WERI-Rb-1 (cell line): ENCODE measurements at regions not wholly inside any gene's neighbourhood (a gene's known extent, or its start where the extent isn't known, plus 50 kb on each side); places are given as distances from the start of the nearest gene placed in this dataset.

Experiments
- DNase-seq: peaks from one replicate; pipeline ENCODE4 v3.0.0-alpha.2; 2020
- H3K27ac ChIP-seq: fragments of 250-450 bp; sonication (Bioruptor Pico); 2 replicates; pipeline ENCODE4 v1.5.1; 2020; ENCODE audit warnings: mild to moderate bottlenecking, moderate library complexity
- H3K27me3 ChIP-seq: fragments of 250-450 bp; sonication (Bioruptor Pico); 2 replicates; pipeline ENCODE4 v1.5.1; 2021; ENCODE audit warnings: mild to moderate bottlenecking, low read depth, moderate library complexity; ENCODE audit not compliant: insufficient read depth, severe bottlenecking
- H3K36me3 ChIP-seq: fragments of 250-450 bp; sonication (Bioruptor Pico); 2 replicates; pipeline ENCODE4 v1.5.1; 2020; ENCODE audit warnings: mild to moderate bottlenecking, moderate library complexity
- H3K4me3 ChIP-seq: 2 replicates; pipeline ENCODE4 v1.5.1; 2011; ENCODE audit warnings: low read depth, mild to moderate bottlenecking, control low read depth, low read length
- H3K9me3 ChIP-seq: fragments of 250-450 bp; sonication (Bioruptor Pico); 2 replicates; pipeline ENCODE4 v1.5.1; 2021; ENCODE audit warnings: mild to moderate bottlenecking, moderate library complexity; ENCODE audit not compliant: severe bottlenecking
- CTCF ChIP-seq: IDR thresholded peaks from 2 replicates; pipeline ENCODE4 v1.5.1; 2011; ENCODE audit warnings: low read depth, mild to moderate bottlenecking, control low read depth, inconsistent platforms, low read length

DNA sequence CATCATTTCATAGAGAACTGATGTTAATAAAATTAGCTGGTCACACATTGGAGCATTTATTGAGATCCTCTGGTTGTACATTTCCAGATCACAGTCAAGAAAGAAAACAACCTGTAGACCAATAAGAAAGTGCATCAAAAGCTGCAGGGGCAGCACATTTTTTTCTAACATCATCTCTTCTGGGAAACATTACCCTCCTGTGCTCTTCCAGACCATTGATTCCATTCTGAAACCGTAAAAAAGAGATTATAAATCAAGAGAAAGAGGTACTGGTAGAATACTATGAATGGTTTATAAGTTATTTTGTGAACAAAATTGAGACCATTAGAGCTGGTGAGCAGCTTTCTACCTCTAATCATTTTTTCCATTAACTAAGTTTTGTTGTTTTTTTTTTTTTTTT lies 1548.2 kb upstream of the CELF4 start:
- no peak for DNase-seq
- Histone ChIP-seq H3K27me3 (no peaks in the 10 kb centered on the region), H3K27ac (no peak overlapping the region), H3K36me3 (no peaks in the 10 kb centered on the region), H3K4me3 (no peak overlapping the region), H3K9me3 (no peaks in the 10 kb centered on the region)
- no peak for TF ChIP-seq CTCF

DNA sequence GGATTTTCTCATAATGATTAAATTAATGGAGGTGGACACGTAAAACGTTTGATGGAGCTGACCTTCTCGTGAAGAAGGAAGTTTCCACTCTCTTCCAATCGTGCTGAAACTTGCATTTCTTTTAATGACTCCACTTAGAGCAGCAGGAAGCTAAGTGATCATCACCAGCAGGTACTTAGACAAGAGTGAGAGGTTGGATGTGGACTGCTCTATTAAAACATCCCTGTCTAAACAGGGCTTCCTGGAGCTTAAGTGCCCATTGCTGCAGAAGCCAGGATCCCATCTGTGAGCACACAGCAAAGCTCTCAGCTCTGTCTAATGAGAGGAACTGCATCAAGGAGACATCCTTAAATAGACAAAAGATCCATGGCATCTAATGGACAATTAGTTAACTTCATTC lies 1539.5 kb upstream of the CELF4 start:
- Histone ChIP-seq H3K4me3 (no peak overlapping the region), H3K27ac (no peak overlapping the region), H3K27me3 (no peaks in the 10 kb centered on the region), H3K36me3 (no peaks in the 10 kb centered on the region), H3K9me3 (no peaks in the 10 kb centered on the region)
- DNase-seq: no peak
- no peak for TF ChIP-seq CTCF

- DNase-seq: no peak
- H3K27me3 ChIP-seq: no peaks in the 10 kb centered on the region
- H3K9me3 ChIP-seq: no peaks in the 10 kb centered on the region
- no peak overlapping the region for H3K4me3 ChIP-seq
- no peak overlapping the region for H3K27ac ChIP-seq
- no peak for TF ChIP-seq CTCF
- no peaks in the 10 kb centered on the region for H3K36me3 ChIP-seq
Measured at GRCh38 chr18:39072970-39073369, 1507.4 kb upstream of the CELF4 start.

DNA sequence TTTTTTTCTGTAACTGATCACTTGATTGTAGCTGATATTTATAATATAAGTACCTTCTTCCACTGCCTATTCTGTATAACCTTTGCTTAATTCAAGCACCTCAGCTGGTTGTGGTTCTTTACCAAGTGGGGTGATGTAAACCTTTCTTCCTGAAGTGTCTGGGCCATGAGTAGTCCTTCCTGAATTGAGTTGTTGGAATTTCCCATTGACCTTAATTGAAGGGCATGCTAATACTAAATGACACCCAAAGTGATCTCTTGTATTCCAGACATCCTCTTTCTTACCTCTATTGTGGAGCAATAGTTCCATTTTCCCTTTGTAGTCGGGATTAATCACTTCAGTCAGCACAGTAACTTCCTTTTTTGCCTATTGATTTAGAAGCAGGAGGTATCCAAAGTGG lies 1496.8 kb upstream of the CELF4 start:
- Histone ChIP-seq H3K27me3 (no peaks in the 10 kb centered on the region), H3K9me3 (no peaks in the 10 kb centered on the region), H3K36me3 (no peaks in the 10 kb centered on the region), H3K27ac (no peak overlapping the region), H3K4me3 (no peak overlapping the region)
- DNase-seq: no peak
- no peak for TF ChIP-seq CTCF

DNA sequence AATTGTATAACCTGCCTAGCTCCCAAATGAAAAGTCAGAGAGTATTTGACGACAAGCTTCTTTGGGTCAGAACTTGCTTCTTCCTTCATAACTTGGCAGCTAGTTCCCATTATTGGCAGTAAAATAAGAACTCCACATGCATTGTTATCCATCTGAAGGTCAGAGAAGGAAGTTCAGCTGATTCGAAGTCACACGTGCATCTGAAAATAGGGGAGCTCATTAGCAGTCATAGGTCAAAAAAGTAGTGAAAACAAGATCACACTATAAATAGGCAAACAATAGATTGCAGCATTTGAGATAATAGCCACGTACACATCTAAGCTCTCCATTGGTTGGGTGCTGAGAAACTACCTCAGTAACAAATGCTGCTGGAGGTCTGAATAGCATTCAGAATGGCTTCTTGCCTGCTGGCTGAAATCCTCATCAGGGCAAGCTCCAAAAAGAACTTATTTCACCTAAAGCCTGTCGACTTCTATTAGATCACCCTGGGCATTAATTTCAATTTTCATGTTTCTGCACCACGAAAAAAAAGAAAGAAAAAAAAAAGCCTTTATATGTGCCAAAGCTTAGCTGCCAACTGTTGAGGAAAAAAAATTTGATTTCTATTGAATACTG lies 1492.9 kb upstream of the CELF4 start:
- DNase-seq: no peak
- no peaks in the 10 kb centered on the region for H3K27me3 ChIP-seq
- TF ChIP-seq CTCF: no peak
- no peaks in the 10 kb centered on the region for H3K36me3 ChIP-seq
- no peak overlapping the region for H3K27ac ChIP-seq
- H3K9me3 ChIP-seq: no peaks in the 10 kb centered on the region
- H3K4me3 ChIP-seq: no peak overlapping the region

DNA sequence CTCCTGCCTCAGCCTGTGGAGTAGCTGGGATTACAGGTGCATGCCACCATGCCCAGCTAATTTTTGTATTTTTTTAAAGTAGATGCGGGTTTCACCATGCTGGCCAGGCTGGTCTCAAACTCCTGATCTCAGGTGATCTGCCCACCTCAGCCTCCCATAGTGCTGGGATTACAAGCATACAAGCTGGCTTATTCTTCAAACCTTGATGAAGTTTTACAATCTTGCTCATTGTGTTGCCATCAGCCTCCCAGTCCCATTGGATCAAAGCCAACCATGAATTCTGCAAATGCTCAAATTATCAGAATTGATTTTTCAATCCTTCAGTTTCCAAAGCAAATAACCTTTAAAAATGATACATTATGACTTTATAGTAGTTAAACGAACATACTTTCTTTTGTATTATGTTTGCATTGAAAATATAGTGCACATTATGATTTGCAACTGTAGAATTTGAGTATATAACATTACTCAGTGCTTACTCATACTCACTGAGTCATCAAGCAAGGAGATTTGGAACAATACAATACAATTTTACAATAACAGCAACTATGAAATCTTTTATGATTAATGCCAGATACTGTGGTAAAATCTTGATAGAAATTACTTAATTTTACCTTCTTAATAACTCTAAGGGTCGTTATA lies 1491.9 kb upstream of the CELF4 start:
- no peak for DNase-seq
- no peak overlapping the region for H3K4me3 ChIP-seq
- no peaks in the 10 kb centered on the region for H3K9me3 ChIP-seq
- no peak overlapping the region for H3K27ac ChIP-seq
- H3K36me3 ChIP-seq: no peaks in the 10 kb centered on the region
- no peaks in the 10 kb centered on the region for H3K27me3 ChIP-seq
- no peak for TF ChIP-seq CTCF
